Hepatic stellate cell (primary cell): ENCODE measurements at regions not wholly inside any gene's neighbourhood (a gene's known extent, or its start where the extent isn't known, plus 50 kb on each side); places are given as distances from the start of the nearest gene placed in this dataset.
"Not testable (repeated sequence)": the region's sequence is repeated elsewhere in the genome, so short reads cannot be mapped to it uniquely, and the experiment has no call there.

Source experiments
- DNase-seq: peaks from one replicate; pipeline ENCODE4 v3.0.0; 2011; ENCODE audit warnings: low spot score

DNA sequence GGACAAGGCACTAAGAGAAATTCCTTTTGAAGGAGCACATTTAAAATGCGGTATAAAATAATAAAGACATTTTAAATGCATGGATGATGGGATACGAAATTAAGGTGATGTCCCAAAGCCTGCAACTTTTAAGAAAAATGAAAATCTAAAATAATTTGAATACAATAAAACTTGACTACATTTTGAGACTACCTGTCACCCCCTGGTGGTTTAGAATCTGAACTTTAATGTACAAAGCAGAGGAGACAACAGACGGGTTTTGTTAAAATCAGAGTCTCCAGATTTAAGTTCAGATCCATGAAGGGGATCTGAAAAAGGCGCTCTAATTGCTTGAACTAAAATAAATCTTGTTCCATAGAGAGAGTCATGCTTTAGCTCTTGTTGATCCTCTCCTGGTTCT is 1129.3 kb upstream of the PCDH20 start:
- no peak for DNase-seq

DNA sequence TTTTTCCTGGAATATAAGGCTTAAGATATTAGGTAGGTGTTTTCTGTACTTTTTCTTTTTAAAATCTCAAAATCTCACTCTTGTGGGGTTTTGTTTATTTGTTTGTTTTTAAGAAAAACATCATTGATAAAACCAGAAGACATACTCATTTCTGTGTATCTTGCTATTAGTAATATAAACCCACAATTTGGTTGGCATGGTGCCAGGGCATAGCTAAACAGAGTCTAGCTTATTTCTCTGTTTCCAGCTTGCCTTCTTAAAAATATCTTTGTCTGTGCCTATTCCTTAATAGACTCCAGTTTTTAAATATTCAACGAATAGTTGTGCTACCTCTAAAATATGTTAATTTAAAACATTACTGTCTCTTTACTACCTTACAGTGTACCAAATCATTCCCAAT is 1121.9 kb upstream of the PCDH20 start:
- no peak for DNase-seq

DNA sequence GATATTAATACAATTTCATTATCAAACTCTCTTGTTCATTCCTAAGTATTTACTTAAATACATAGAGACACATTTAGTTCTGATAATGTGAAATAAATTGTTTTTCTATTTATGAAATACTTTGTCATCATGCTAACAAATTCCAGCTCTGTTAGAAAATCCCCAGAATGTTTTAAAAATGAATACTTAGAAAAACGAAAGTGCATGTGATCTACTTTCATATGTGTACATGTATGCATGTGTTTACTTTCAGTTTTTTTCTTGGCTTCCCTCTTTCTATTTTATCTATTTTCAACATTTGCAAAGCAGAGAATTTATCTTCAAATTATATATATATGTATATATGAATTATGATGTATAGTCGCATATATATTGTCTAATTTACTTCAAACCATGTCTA is 1110.0 kb upstream of the PCDH20 start:
- DNase-seq = no peak

DNA sequence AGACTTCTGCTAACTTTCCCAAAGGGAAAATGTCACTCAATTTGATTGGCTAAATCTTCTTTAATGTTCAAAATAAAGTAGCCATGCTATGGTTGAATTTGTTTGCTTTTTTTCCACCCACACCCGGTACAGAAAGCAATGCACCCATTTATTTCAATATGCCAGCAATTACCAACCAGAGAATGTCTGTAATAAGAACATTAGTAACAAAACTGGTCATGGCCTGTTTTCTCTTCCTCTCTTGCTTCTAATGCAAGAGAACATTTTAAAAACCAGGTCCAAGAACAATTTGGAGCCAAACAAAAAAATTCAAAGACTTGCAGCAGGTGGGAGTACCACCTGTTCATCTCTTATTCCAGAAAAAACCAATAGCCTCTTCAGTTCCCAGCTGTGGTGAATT is 1108.8 kb upstream of the PCDH20 start:
- DNase-seq = no peak

DNA sequence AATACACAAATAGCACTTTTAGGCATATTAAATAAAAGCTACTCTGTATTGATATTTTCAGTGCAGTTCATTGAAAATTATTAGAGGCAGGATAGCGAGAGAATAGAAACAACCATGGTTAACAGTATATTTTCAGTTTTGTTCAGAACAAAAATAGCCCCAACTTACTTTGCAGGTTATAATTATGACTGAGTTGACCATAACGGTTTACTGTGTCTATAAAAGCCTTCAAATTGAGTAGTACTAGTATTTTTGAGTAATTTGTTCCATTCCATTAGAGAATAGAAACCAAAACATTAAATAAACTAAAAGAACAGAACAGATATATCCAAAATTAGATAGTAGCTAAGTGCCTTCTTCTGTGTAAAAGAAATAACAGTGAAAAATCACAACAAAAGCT is 1108.4 kb upstream of the PCDH20 start:
- DNase-seq = no peak

DNA sequence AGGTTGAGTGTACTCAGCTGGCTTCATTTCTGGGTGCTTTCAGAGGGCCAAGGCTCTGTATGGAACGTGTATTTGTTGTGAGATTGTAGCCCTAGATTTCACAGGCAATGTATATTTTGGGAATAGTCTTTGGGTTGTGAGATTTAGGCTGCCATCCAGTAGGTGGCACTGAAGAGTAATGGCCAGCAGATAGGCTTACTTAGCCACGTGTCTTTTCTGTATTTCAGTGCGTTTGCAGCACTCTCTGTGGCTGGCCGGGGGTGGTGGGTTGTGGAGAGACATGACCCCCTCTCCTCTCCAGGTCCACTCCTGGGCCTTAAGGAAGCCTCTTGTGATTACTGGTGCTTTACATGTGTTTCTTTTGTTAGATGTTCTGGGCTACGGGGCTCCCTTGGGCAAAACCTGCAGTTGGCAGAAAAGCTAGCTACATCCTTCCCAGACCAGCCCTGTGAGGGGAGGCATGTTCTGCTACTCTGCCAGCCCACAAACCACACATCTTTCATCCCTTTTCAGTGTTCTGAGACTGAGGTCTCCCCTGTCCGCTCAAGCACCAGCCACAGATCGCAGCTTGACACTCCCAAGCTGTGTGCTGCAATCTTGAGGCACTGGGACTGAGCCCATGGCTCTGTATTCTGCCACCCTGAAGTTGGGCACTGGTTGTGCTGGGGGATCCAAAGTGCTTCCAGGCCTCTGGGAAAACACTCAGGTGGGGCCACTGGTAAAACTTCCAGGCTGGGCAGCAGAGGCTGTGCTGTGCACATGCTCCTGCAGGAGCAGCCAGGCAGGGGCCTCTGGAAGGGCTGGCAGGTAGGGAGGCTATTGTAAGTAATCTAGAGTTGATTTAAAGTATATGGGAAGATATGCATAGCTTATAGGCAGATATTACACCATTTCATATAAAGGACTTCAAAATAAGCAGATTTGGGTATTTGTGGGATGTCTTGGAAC is 1096.8 kb upstream of the PCDH20 start:
- peak; percentile 0 for DNase-seq

DNA sequence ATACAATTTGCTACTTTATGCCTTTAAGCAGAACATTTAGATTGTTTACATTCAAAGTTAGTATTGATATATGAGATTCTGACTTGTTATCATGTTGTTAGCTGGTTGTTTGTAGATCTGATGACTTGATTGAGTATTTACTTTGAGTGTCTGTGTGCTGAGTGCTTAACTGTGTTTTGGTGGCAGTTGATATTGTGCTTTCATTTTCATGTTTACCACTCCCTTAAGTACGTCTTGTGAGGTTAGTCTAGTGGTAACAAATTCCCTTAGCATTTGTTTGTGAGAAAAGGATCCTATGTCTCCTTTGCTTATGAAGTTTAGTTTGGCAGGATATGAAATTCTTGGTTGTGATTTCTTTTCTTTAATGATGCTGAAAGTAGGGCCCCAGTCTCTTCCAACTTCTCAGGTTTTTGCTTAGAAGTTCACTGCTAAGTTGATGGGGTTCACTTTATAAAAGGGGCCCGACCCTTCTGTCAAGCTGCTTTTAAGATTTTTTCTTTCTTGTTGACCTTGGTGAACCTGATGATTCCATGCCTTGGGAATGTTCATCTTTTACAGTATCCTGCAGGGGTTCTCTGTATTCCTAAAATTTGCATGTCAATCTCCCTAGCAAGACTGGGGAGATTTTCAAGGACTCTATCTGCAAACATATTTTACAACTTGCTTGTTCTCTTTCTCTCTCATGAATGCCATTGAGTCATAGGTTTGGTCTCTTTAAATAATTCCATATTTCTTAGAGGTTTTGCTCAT is 1095.4 kb upstream of the PCDH20 start:
- no peak for DNase-seq

DNA sequence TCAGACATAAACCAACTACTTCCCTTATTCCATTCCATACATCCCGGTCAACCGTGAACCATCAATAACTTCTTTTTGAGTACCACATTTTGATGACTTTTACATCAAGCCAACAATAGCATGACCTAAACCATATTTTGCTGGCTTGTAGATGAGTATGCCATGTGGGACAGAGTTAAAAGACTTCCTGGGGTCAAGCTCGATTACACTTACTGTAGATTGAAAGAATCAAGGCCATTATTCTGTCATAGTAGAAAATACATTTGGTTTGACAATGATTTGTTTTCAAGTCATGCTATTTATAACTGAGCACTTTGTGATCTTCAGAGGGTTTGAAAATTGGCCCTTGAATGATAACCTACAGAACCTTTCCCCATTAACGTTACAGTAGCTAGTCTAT is 1086.9 kb upstream of the PCDH20 start:
- DNase-seq = no peak

DNA sequence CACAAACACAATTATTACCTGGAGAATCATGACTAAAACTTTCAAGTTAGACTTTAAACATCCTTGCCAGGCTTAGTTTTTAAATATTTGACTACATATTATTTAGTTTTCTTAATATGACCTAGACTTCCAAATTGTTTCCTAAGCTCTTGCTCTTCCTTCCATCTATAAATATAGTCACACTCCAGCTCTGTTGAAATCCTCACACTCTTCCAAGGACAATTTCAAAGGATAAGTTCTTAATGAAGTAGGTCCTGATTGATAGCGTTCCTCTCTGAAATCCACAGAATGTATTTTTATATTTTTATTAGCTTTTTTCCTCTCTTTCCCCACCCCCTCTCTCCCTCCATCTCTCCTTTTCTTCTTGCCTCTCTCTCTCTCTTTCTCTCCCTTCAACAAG is 1074.1 kb upstream of the PCDH20 start:
- DNase-seq = no peak

DNA sequence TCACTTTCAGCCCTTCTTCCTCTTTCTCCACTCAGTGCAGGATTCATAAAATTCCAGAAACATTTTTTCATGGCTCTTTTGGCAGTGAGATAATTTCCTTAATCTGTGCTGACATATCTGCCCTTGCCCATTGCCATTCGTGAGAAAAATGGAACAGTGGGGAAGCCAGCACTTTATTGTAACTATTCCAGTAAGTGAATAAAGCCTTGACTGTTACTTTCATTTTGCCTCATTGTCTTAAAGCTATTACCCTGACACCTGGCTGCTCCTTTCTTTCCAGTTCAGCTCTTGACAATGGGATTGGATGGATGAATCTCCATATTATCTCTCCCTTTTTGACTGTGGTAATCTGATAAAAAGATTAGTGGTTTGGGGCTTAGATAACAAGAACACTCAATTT is 1068.1 kb upstream of the PCDH20 start:
- no peak for DNase-seq

DNA sequence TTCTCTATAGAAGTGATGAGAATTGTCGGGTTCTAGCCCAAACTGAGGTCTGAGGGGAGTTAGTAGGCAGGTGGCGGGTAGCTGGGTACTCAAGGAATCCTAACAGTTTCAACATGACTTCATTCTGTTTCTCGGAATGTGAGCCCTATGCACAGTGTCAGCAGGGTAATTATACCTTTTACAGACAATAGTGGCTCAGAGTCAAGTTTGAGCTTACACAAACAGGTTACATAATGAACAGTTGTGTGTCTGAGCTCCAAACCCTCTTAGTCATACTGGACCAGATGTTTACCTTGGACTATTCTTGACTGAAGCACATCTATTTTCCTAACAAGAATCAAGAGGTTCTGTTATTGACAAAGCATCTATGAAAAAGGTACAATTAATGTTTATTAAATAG is 1066.7 kb upstream of the PCDH20 start:
- no peak for DNase-seq

DNA sequence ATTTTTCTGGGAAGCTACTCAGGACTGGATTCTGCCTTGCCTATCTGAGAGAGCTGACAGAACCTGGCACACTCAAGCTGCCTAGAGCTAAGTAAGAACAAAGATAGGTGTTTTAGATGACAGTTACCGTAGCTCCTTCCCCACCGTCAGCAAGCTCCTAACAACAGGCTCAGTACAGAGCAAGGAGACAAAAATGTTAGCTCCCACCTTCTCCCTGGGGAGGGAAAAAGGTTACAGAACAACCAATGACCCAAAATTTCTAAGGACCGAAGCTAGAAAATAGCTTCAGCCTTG is 1058.2 kb upstream of the PCDH20 start:
- no peak for DNase-seq

DNA sequence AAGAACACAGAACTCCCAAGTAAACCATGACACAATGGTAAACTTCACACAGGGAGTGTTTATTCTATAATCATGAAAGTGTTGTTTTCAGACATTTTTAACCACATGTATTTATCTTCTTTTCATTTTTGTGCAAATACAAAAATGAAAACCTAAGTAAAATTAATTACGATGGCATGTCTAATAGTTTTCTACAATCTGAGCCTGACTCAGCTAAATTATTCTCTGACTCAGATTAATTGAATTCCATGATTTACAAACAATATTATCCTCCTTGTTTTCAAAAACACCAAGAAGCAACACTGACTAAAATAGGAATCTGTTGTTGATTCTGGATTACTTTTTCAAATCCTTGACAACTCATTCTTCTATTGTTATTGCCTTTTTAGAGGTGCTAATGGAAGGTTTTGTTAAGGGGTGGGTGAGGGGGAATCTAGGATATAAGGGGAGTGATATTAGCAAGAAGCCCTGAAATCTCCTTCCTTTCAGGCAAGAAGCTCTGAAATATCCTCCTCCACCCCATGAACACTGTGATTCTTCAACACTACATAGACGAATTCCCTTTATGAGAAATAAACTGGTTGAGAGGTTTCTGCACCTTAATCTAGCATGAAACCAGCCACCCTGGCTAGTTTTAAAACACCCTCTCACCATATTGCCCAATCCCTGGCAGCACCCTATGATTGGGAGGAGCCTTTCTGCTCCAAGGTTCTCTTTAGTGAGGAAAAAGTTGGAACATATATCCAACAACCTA is 1057.7 kb upstream of the PCDH20 start:
- DNase-seq = no peak

DNA sequence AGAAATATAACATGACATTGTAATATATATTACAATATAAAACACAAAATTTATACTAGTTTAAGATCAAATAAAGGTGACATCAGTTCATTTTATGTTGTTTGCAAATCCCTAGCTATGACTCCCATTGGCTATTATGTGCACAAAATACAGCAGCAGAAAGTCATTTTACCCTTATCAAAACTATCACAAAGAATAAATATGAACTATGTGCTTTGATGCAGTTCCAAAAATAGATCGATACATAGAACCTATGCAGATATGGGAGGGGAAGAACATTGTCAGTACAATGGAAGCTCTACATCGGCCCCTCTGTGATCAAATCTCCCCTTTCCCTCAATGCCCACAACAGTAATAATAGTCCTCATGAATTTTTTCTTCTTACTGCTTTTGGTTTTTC is 1038.1 kb upstream of the PCDH20 start:
- DNase-seq = no peak

DNA sequence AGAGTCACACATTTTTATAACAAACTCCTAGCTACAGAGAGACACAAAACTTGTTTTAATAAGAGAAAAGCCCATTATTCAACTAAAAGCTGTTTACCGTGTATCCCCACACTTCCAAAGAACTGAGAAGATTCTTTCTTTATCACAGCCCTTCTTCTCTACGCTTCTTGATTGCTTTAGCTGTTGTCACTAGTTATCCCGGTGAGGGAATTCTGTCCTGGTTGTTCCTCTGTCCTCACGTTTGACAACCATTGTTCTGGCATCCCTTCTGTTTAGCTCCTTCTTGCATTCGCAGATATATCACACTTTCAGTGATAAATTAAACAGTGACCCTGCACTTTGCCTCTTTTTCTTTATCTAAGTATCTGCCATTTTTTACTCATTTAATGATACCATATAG is 1035.1 kb upstream of the PCDH20 start:
- DNase-seq = no peak

DNA sequence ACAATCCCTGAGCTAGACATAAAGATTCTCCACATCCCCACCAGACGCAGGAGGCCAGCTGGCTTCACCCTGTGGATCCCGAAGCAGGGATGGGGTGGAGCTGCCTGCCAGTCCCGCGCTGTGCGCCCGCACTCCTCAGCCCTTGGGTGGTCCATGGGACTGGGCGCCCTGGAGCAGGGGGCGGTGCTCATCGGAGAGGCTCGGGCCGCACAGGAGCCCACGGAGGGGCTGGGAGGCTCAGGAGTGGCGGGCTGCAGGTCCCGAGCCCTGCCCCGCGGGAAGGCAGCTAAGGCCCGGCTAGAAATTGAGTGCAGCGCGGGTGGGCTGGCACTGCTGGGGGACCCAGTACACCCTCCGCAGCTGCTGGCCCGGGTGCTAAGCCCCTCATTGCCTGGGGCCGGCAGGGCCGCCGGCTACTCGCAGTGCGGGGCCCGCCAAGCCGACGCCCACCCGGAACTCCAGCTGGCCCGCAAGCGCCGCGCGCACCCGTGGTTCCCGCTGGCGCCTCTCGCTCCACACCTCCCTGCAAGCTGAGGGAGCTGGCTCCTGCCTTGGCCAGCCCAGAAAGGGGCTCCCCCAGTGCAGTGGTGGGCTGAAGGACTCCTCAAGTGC is 1032.2 kb upstream of the PCDH20 start:
- DNase-seq = not testable (repeated sequence)

DNA sequence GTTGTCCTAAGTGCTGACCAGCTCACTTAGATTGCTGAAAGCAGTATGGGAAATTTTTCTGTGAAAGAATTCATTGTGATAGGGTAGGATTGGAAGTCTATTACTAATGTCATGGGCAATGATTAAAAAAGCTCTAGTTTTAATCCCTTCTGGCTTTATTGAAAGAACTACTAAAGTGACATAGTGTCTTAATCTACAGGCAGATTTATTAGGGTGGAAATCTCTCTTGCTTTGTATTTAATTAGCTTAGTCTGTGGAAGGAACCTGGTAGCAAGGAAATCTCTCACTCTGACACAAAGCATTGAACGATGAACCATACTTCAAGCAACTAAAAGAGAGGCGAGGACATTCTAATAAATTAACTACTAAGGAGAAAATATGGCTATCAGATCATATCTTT is 1029.2 kb upstream of the PCDH20 start:
- DNase-seq = no peak

DNA sequence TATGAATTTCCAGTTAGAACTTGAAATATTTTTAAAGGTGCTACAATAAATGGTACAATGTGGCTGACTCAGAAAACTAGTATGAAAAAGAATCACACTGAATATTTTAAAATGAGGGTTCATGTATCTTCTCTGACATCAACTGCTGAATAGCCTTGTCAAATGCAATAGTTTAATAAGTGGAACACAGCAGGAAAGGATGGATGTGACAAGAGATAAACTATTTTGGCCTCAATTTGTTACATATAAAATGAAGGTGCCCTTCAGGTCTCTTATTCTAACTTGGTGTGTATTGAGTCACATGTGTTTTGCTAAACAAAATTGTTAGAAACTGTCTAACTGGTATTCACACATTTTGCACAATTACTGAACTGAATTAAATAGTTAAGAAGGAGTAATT is 1018.4 kb upstream of the PCDH20 start:
- no peak for DNase-seq

DNA sequence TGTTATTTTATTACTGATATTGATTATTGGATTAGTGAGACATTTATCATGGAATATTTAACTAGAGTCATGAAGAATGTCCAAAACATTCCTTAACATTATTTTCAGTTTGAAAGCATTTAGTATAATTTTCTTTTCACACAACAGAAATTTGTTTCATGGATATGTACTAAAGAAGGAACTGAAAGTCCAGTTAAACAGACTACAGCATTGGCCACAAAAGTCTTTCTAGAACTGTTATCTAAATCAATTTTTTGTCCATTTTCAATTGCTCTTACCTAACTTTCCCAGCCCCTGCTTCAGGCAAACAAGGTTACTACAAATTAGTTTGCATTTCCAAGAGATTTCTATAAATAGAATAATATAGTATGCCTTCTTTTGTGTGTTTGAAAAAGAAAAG is 1018.0 kb upstream of the PCDH20 start:
- no peak for DNase-seq

DNA sequence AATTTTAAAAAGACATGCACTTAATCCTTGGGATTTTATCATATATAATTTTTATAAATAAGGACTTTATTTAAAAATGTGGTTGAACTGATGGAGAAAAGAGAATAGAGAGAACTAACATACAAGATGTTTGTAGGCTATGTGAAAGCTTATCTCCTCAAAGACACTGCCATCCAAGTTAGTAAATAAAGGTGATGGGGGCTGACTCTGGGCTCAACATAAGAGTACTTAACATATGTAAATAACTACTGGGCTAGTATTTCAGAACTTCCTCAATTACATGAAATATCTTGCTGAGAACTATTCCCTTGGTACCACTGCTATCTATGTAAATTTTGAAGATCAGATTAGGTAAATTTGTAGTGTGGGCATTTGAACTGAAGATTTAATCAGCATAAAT is 1017.3 kb upstream of the PCDH20 start:
- DNase-seq = no peak

DNA sequence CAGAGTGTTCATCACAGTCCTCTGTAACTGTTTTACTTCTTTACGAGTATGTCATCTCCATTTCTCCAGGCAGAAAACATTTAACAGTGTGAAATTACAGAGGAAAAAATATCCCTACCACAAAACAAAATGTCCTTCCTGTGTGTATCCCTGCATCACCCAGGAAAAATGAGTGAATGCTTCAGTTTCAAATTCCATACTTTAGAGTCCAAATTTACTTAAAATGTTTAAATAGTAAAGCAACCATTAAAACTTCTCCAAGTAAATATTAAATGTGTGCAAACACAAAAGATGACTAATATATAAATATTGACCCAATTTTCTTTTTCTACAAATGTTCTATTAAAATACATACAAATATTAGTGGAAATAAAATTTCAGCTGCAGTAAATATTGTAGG is 1016.6 kb upstream of the PCDH20 start:
- DNase-seq = no peak

DNA sequence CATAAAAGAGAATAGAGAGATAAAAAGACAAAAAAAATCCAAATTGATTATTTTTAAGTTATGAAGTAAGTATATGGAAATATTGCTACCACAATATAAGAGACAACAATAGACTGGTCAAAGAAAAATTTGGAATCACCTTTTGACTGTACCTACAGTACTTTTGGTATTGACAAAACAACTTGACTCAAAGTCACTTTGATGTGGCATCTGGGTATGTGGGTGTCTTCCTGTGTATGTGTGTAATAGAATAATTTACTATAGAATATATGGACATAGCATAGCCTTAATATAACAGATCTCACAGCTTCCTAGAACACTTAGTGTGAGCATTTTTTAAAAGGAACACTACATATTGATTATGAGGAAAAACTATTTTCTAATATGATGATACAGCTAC is 1016.2 kb upstream of the PCDH20 start:
- no peak for DNase-seq

DNA sequence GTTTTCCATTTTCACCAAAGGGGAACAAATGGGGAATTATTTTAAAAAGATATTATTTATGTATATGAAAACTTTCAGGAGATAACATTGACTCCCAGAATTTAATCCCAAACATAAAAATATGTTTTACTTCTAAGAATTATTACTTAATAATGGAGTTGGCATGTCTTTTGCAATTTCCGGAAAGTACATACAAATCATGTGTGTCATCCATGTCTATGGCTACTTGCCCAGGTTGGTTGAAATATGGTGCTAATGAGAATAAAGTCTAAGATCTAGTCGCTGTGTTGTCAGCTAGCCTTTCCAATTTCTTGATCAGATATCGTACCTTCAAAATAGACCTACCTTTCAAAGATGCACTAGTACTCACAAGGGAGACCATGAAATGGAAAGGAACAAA is 1003.2 kb upstream of the PCDH20 start:
- no peak for DNase-seq
